ENCODE measurements at regions not wholly inside any gene's neighbourhood (a gene's known extent, or its start where the extent isn't known, plus 50 kb on each side); places are given as distances from the start of the nearest gene placed in this dataset.

DNA sequence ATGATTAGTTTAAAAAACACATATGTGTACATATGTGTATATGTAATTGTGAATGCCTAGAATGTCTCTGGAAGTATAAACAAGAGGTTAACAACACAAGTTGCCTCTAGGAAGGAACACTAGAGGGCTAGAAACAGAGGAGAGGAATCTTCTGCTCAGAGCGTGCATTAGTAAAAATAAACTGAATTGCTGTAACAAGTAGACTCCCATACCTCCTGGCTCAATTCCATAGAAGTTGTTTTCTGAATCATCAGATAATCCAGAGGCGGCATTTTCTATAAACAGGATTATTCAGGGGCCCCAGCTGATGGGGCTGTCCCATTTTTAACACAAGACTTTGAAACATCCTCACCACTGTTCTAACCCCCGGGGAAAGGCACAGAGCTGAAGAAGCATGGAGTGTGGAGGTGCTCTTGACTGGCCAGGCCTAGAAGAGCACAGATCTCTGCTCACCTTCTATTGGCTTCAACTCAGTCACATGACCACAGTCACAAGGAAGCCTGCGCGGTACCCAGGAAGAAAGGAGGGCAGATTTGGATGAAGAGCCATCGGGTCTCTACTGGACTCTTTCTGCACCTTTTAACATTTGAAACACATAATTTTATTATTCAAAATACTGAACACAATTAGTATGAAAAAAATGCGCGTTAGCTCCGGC lies 145.7 kb downstream of the TLE3 start:
- DNase-seq (ENCODE audit: low spot score) = no peak

DNA sequence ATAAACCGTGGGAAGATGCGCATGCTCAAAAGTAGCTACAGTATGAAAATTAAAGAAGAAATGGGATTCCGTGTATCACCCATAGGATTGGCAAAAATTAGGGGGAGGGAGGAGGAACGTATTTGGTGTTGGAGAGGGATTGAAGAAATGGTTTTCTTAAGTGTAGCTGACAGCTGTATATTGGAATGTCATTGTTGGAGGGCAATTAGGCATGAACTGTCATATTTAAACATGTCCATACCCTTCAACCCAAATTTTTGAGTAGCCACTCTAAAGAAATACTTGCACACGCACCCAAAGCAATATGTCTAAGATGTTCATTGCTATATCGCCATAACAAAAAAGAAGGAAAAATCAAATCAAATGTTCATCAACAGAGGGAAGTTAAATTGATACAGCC lies 144.7 kb downstream of the TLE3 start:
- no peak for DNase-seq (ENCODE audit: low spot score)

DNA sequence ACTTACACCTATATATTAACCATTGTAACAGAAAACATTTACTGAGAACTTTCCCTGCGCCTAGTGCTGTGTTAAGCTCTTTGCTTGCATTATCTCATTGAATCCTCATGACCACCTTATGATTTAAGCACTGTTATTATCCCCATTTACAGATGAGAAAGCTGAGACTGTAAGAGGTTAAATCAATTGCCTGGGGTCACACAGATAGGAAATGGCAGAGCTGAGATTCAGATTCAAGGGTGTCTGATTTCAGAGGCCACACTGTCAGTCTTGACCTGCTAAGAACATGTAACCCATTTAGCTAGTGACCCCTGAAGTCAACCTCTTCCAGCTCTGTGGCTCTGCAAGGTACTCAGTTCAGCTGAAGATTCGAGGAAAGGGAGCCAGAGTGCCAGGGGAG lies 143.9 kb downstream of the TLE3 start:
- no peak for DNase-seq (ENCODE audit: low spot score)

DNA sequence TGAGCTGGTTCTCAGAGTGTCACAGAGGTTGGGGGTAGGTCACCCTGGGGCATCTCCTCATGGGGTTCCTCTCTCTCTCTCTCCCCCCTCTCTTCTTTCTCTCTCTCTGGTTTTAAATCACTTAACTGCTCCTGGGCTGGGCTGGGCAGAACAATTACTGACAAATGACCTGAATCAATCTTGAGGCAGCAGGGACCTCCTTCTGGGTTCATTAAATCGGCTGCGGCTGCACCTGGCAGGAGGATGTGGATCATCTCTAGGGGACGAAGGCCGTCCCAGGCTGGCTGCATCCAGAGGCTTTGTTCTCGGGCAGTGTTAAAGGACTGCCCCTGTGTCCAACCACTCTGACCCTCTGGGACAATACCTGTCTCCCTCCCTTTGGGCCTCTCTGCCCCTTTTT lies 143.1 kb downstream of the TLE3 start:
- no peak for DNase-seq (ENCODE audit: low spot score)

DNA sequence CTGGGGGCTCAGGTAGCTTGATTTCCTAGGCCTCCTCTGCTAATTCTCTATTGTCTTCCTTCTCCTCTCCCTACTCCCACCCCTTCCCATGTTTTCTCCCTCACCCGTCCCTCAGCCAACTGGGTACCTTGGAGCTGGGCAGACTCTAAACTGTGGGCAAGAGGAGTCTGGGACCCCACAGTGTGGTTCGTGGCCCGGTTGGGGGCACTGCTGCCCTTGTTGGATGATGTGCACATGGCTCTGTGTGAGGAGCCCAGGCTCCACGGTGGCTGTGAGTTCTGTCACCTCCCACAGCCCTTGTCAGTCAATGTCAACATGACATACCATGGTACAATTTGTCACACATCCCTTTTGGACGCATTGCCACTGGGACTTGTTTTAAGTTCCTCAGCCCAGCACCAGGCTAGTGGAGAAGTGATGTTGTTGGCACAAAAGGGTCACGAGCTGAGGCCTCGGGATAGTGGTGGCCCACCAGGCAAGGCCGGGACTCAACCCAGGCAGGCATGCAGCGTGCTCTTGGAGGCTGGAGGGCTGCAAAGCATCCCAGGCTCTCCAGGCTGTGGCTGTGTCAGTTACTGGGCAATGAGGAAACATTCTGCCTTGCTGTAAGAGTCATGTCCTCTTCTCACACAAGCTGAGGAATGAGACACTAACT lies 142.3 kb downstream of the TLE3 start:
- no peak for DNase-seq (ENCODE audit: low spot score)

DNA sequence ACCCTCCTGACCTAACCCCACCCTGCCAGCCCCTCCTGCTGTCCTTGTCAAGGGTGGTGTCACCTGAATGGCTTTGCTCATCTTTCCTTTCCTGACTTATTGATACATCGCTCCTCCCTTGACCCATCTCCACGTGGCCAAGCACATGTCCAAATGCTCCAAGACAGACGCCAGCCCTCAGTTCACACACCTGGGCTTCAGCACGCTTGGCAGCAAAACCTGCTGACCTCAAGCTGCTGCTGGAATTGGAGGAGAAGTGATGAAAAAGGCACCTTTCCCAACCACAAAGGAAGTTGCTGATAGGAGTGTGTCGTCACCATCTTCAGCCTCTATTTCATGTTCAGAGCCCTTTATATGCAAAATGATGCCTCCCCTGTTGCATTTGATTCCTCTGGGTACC lies 141.3 kb downstream of the TLE3 start:
- DNase-seq (ENCODE audit: low spot score) = no peak

DNA sequence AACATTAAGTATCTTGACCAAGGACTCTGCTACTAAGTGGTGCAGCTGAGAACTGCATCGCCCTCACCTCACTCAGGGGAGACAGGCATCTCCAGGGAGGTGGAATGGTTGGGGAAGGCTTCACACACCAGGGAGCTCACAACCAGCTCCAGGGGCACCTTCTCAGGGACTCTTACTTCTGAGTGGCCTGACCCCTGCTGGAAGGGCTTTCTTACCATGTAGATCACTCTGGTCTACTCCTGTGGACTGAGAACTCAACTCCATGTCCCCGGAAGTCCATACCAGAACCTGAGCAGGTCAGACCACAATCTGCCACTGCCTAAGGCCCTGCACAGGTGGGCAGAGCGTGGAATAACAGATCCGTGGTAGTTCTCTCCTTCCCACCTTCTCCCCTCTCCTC lies 140.5 kb downstream of the TLE3 start:
- DNase-seq (ENCODE audit: low spot score) = no peak

DNA sequence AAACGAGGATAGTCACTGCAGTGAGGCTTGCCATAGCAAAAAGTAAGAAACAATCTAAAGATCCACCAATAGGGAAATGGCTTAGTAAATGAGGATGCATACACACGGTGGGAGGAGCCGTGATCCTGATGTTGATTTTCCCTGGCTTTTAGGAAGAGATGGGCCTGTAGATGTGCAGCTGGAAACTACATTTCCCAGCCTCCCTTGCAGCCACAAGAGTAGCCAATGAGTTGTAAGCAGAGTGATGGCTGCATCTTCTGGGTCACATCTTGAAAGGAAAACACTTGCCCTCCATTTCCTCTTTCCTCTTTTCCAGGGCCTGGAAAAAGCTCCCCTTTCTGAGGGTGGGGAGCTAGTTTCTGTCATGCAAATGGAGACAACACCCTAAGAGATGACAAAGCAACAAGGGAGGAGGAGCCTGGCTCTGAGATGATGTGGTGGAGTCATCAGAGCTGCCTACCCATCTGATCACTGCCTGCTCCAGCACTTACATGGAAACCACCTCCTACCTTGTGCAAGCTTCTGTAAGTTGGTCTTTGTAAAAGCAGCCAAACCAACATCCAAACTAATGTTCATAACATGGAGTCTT lies 139.1 kb downstream of the TLE3 start:
- no peak for DNase-seq (ENCODE audit: low spot score)

DNA sequence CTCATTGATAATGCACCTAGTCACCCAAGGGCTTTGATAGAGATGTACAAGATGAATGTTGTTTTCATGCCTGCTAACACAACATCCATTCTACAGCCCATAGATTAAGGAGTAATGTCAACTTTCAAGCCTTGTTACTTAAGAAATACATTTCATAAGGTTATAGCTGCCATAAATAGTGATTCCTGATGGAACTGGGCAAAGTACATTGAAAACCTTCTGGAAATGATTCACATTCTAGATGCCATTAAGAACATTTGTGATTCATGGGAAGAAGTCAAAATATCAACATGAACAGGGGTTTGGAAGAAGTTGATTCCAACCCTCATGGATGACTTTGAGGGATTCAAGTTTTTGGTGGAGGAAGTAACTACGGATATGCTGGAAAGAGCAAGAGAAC lies 135.2 kb downstream of the TLE3 start:
- no peak for DNase-seq (ENCODE audit: low spot score)

DNA sequence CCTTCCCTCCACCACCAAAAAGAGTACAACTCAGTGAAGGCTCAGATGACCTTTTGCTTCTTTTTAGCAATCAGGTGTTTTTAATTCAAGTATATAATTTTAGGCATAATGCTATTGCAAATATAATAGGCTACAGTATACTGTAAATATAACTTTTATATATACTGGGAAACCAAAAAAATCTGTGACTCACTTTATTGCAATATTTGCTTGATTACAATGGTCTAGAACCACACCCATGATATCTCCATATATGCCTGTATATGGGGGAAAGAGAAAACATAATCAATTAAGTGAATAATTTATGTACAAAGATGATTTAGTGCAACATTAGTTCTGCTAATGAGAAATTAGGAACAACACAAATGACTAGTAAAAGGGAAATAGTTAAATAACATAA lies 134.3 kb downstream of the TLE3 start:
- no peak for DNase-seq (ENCODE audit: low spot score)

DNA sequence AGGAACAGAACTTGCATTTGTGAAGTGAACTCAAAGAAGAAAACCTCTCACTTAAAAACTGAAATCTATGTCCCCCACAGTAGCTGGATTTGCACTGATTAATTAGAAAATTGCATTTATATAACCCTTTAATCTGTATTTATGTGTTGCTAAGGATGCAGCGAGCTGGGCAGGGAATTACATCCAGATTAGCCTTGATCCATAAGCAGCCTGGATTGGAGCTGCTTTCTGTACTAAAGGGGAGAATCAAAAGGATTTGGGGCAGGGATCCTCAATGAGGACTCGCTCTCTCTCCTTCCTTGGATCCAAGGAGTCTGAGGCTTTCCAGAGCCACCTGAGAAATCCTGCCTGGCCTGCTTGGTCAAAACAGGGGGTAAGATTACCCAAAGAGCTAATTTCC lies 125.9 kb downstream of the TLE3 start:
- no peak for DNase-seq (ENCODE audit: low spot score)

DNA sequence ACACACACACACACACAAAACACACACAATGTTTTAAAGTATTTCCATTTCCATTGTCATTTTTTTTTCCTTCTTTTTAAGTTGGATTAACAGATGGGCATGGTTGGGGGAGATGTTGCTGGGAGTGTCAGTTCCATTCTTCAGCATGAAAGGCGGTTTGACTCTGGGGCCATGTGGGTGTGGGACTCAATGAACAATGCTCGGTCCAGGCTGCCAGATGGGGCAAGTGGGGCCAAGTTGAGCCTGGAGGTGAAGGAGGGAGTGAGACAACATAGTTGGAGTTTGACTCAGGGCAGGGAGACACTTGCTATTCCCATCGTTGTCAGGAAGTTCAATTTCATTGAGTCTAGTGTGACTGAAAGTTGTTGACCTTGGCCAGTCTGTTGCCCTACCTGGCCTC lies 125.3 kb downstream of the TLE3 start:
- no peak for DNase-seq (ENCODE audit: low spot score)

DNA sequence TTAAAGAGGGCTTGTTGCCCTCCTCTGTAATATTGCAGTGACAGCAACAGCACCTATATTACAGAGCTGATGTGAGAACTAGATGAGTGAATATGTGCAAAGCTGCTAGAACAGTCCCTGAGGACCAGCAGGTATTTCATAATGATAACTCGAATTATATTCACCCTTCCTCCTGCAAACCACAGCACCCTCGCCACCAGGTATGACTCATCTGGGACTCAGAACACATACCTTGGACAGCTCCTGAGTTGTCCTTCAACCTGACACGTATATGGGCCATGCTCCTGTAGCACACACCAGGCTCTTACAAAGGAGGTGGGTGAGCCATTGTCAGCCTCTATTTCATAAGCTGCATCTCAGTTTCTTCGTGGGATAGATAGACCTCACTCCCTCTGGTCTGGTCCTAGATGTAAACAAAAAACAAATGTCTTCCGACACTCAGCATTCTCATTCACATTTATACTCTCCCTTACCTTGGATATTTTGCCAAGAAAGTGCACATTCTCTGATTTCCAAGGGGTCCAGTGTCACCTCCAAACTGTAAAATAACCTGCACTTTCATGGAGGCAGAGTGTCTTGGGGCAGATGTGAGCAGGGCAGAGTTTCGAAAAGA lies 124.5 kb downstream of the TLE3 start:
- DNase-seq (ENCODE audit: low spot score) = peak; percentile 10

DNA sequence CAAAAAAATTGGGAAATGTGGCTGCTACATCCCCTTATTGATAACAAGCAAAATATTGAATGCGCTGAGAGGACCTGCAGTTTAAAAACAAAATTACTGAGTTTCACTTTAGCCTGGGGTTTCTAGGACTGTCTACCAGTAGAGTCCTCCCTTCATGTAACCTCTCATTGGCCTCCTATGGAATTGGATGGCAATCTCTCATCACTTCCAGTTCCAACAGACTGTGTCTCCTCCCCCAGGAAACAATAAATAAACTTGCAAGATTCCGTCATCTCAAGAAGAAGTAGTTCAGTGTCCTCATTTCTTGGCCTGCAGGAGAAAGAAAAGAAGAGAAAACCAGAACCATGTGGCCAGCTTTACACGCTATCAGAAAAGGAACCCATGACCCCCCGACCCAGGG lies 123.8 kb downstream of the TLE3 start:
- no peak for DNase-seq (ENCODE audit: low spot score)

DNA sequence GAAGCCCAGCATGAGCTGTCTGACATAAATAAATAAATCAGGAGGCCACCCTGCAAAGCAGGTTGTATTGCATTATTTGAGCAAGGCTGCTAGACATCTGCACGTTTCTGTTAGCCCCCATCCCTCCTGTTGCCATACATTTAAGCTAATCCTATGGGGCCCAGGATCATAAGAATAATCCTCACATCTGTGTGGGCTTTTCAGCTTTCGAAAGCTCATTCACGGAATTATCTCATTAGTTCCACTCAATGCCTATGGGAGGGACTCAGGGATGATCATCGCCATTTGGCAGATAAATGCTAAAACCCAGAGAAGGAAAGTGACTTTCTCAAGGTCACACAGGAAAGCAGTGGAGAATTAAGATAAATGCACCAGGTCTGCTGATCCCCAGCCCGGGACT lies 123.4 kb downstream of the TLE3 start:
- no peak for DNase-seq (ENCODE audit: low spot score)

DNA sequence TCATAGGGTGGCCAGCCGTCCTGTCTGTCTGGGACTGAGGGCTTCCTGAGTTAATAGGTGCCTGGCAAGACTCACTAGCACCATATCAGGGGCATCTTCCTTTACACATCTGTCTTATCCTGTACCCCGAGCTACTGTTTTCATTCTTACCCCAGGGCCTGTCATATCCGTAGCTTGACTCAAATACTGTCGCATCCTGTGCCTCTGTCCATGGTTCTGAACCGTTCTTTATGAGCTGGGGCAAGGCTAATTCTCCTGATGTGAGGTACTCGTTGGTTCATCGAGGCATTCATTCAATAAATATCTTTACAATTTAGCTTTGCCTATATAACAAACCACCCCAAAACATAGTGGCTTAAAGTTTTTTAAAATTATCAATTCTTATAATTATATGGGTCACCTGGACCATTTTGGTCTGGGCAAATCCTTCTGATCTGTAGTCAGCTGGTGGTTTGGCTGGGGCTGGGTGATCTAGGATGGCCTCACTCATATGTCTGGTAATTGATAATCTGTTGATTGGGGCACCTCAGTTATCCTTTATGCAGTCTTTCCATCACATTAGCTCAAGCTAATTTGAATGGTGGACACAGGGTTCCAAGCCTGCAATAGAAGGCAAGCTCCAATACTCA lies 121.2 kb downstream of the TLE3 start:
- peak; percentile 3 for DNase-seq (ENCODE audit: low spot score)

DNA sequence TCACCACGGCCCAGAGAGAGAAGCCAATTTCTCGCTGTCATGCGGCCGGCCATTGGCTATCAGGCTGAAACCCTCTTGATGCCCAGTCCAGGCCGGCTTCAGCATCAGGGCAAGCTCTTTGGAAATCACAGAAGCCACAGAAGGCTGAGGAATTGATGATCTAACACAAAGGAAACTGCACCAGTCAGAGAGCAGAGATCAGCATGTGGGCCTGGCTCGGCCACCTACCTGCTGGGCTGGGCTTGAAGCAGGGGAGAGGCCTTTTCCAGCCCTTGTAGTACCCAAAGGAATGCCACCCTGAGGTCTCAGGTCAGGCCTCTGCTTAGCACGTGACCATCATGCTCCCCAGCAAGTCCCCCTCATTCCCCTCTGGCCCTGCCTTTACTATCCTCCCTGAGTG lies 119.1 kb downstream of the TLE3 start:
- no peak for DNase-seq (ENCODE audit: low spot score)

DNA sequence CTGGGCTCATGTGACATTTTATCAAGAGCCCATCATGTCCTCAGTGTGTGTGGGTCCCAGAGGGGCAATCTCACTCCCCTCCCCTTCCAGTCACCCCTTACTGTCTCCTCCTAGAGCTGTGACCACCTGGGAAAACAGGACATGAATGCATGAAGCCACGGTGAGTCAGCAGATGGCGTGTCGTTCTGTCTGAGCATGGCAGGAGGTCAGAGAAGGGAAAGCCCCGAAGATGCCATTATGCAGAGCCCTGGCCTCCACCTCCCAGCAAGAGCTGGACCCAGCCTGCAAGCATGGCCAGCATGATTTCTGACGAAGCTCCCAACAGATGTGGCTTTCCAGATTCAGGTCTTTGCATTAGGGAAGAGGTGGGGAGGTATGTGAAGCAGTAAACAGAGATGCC lies 118.5 kb downstream of the TLE3 start:
- no peak for DNase-seq (ENCODE audit: low spot score)

DNA sequence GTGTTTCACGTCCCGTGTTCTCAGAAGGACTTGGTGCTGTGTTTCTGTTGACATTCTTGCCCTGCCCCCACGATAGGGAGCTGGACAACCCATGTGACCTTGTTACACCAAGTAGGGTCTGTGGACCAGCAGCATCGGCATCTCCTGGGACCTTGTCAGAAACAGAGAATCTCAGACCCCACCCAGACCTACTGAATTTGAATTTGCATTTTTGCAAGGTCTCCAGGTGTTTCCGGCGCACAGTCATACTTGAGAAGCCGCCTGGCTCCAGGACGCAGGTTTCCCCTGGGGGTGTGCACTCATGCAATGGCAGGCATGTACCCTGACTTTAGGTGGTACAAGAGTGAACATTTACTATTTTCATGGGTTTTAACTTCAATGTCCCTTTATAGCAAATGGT lies 117.9 kb downstream of the TLE3 start:
- no peak for DNase-seq (ENCODE audit: low spot score)

DNA sequence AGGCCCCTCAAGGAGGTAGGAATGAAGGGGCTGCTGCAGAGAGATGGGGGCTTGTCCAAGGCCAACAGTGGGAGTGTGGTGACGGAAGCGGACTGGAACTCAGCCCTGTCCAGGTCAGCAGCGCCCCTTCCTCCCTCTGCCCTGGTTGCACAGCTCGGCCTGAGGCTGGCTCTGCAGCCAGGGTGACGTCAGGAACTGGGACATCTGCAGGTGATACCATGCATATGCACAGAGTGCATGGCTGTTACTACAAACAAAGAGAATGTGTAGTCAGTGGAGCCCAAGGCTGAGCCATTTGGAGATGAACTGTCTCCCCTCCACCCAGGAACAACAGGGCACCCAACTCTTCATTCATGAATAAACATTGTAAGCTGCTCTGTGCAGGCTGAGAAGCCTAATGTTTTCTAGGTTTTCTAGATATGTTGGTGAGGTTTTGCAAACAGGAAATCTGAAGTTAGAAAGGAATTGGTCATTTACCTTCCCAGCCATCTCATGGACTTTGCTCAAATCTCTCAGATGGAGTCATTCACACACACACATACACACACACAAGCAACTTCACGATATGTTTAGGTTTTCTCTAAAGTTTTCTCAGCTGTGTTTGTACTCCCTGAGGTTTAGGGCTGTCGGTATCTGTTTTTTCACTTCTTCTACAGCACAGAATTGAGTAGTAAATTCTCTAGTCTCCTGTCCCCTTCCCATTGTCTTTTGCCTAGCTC lies 117.2 kb downstream of the TLE3 start:
- no peak for DNase-seq (ENCODE audit: low spot score)

DNA sequence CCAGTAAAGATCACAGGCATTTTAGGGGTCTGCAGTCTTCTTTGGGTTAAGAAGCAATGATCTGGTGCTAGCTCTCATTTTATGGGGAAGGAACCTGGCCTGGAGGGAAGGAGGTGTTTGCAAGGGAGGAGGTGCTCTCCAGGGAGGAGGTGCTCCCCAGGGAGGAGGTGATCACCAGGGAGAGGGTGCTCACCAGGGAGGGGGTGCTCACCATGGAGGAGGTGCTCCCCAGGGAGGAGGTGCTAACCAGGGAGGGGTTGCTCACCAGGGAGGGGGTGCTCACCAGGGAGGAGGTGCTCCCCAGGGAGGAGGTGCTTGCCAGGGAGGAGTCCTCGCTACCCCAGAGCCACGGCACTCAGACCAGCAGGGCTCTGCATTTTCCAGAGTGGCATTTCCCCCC lies 115.7 kb downstream of the TLE3 start:
- no peak for DNase-seq (ENCODE audit: low spot score)

DNA sequence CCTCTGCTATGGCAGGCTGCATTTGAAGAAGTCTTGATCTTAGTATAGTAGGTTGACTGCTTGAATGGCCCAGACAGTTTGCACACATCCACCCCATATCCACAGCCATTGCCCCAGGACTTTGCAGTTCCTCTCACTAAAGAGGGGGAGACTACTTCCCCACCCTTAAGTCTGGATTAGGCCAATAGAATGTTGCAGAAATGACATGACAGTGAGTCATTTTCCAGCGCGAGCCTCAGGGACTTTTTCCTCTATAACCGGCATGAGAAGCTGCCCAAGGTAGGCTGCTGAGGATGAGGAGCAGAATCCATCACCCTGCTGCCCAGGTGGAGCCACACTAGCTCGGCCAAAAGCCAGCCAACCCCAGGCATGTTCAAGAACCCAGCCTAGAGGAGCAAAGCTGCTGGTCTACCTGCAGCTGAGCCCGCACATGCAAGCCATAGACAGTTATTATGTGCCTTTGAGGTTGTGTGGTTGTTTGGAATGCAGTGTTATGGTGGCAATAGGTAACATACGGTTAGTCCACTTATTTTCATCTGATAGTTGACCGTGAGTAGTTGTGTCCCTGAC lies 113.9 kb downstream of the TLE3 start:
- no peak for DNase-seq (ENCODE audit: low spot score)

Data from COLO829 (cell line).